Psoas muscle (tissue), 7 donors: ENCODE measurements at regions not wholly inside any gene's neighbourhood (a gene's known extent, or its start where the extent isn't known, plus 50 kb on each side); places are given as distances from the start of the nearest gene placed in this dataset.

Source experiments
- ATAC-seq, 4 donors: fragments of 200-7000 bp; cut with Tn5 transposase; one replicate each; pipeline ENCODE4 v1.9.1; 2020; ENCODE audit warnings: moderate library complexity in 3 of 4, mild to moderate bottlenecking in 2 of 4
- DNase-seq, 2 donors: peaks; one replicate each; pipeline ENCODE4 v3.0.0-alpha.2; 2020
- H3K27ac ChIP-seq: fragments of 200-600 bp; one replicate; pipeline ENCODE4 v1.8.0; 2022
- H3K27me3 ChIP-seq, 3 donors: fragments of 200-600 bp in 1 of 3; one replicate each; pipeline versions ENCODE4 v1.6.1 to v1.8.0; 2013 to 2022; ENCODE audit warnings: low read length in 2 of 3, mild to moderate bottlenecking in 2 of 3, moderate library complexity in 1 of 3; ENCODE audit not compliant: insufficient read depth in 3 of 3
- H3K36me3 ChIP-seq, 2 donors: fragments of 200-600 bp in 1 of 2; one replicate each; pipeline versions ENCODE4 v1.6.1 to v1.8.0; 2013 to 2022; ENCODE audit warnings: low read depth in 1 of 2, mild to moderate bottlenecking in 1 of 2, moderate library complexity in 1 of 2; ENCODE audit not compliant: insufficient read depth in 1 of 2
- H3K4me1 ChIP-seq: fragments of 200-600 bp; one replicate; pipeline ENCODE4 v1.8.0; 2022
- H3K4me3 ChIP-seq: fragments of 200-600 bp; one replicate; pipeline ENCODE4 v1.8.0; 2022; ENCODE audit warnings: mild to moderate bottlenecking
- H3K9me3 ChIP-seq: fragments of 200-600 bp; one replicate; pipeline ENCODE4 v1.8.0; 2022
- CTCF ChIP-seq: fragments of 200-600 bp; IDR thresholded peaks from one replicate; pipeline ENCODE4 v1.8.0; 2022; ENCODE audit warnings: antibody characterized with exemption
- WGBS, 3 donors: extraction: QIAGEN DNeasy Blood & Tissue Kit; methylation state at CpG; one replicate each; pipeline versions ENCODE4 v1.1.6 to v1.1.7; 2013; 5-methylcytosine and 5-hydroxymethylcytosine counted together
- intact Hi-C, 2 donors: fragments of 100-400 bp; cut with DNase I; formaldehyde crosslinking; loops; one replicate each; pipeline versions ENCODE4 v1.11.0 to v1.14.2; 2022
- donor health status: healthy with polysubstance abuse.
- donor health status: DM: no; HTN: no; CAD: no; lungs with moderate emphysema.
- donor health status: Bipolar disorder and iron deficiency.
- donor health status: healthy.
- donor health status: DM: yes; HTN: yes; CAD: no.
- donor health status: DM: no; HTN: no; CAD: no.
- donor health status: DM: yes; HTN: yes; CAD: no.

- Histone ChIP-seq H3K4me1 (no peaks in the 10 kb centered on the region), H3K27ac (no peak overlapping the region), H3K9me3 (no peaks in the 10 kb centered on the region), H3K4me3 (no peak overlapping the region), H3K27me3 (no peaks in the 10 kb centered on the region), H3K36me3 (no peaks in the 10 kb centered on the region)
- DNase-seq, result no peak
- intact Hi-C loops, result no loop called here
- TF ChIP-seq CTCF, result no peak
- no peak for ATAC-seq
Observed at GRCh38 chr6:97423190-97423589, 140.2 kb upstream of the MMS22L start.

GRCh38 chr6:97427648-97428047, 144.6 kb upstream of the MMS22L start:
- no peaks in the 10 kb centered on the region for H3K27me3 ChIP-seq
- H3K4me3 ChIP-seq, result no peak overlapping the region
- no peak for ATAC-seq
- H3K9me3 ChIP-seq, result no peaks in the 10 kb centered on the region
- no peaks in the 10 kb centered on the region for H3K36me3 ChIP-seq
- no peak for DNase-seq
- H3K4me1 ChIP-seq, result no peaks in the 10 kb centered on the region
- intact Hi-C loops, result no loop called here
- H3K27ac ChIP-seq, result no peak overlapping the region
- no peak for TF ChIP-seq CTCF

DNA sequence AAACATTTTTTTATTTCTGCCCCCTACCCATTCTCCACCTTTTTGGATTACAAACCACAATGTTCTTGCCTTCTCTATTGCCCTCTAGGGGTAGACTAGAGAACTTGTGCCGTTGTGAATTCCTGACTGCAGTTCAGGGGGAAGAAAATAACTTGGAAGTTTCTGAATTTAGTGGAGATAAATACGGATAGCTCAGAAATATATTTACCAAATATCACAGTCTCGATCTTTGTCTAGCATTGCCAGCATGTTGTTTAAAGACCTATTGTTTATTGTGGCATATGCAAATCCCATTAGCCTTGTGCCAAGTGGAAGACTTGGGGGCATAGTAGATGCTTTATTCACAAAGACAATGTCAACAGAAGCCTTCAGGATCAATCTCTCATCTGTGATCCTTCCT, 154.1 kb upstream of the MMS22L start:
- 27 to 37% (median 27%) methylated on average over 3 of the region's 3 CpGs for WGBS, 3 donors
- DNase-seq (no peak), ATAC-seq (no peak)
- intact Hi-C loops, result no loop called here
- no peaks in the 10 kb centered on the region for H3K36me3 ChIP-seq
- TF ChIP-seq CTCF, result peak; percentile 22
- no peak overlapping the region for H3K27ac ChIP-seq
- H3K4me1 ChIP-seq, result no peaks in the 10 kb centered on the region
- H3K27me3 ChIP-seq, result no peaks in the 10 kb centered on the region
- no peak overlapping the region for H3K4me3 ChIP-seq
- no peaks in the 10 kb centered on the region for H3K9me3 ChIP-seq

- no peak overlapping the region for H3K27ac ChIP-seq
- ATAC-seq (no peak), DNase-seq (no peak)
- H3K9me3 ChIP-seq, result no peaks in the 10 kb centered on the region
- WGBS, 3 donors, result 55 to 63% (median 59%) methylated on average over 4 of the region's 4 CpGs
- no peaks in the 10 kb centered on the region for H3K27me3 ChIP-seq
- intact Hi-C loops, result no loop called here
- H3K36me3 ChIP-seq, result no peaks in the 10 kb centered on the region
- no peaks in the 10 kb centered on the region for H3K4me1 ChIP-seq
- no peak for TF ChIP-seq CTCF
- H3K4me3 ChIP-seq, result no peak overlapping the region
Observed at GRCh38 chr6:97438011-97438671, 155.1 kb upstream of the MMS22L start.

GRCh38 chr6:97440590-97441176, 157.7 kb upstream of the MMS22L start:
- WGBS, 3 donors, result 16 to 20% (median 18%) methylated on average over 7 of the region's 7 CpGs
- H3K27ac ChIP-seq, result no peak overlapping the region
- no peaks in the 10 kb centered on the region for H3K4me1 ChIP-seq
- H3K4me3 ChIP-seq, result no peak overlapping the region
- intact Hi-C loops, result no loop called here
- H3K36me3 ChIP-seq, result no peaks in the 10 kb centered on the region
- no peaks in the 10 kb centered on the region for H3K9me3 ChIP-seq
- ATAC-seq (peak in 2 of 4 donors; percentile 60 to 63), DNase-seq (no peak)
- TF ChIP-seq CTCF, result peak; percentile 15
- H3K27me3 ChIP-seq, result no peaks in the 10 kb centered on the region
